NCI-H2227 (cell line): ENCODE measurements at regions not wholly inside any gene's neighbourhood (a gene's known extent, or its start where the extent isn't known, plus 50 kb on each side); places are given as distances from the start of the nearest gene placed in this dataset.
A peak's percentile ranks its signal among the peaks of the same experiment; 100 is the strongest.

ENCODE experiments used
- DNase-seq: peaks from one replicate; lab custom pipeline; 2025; ENCODE audit not compliant: unreplicated experiment; lab: John Stamatoyannopoulos, UW

DNA sequence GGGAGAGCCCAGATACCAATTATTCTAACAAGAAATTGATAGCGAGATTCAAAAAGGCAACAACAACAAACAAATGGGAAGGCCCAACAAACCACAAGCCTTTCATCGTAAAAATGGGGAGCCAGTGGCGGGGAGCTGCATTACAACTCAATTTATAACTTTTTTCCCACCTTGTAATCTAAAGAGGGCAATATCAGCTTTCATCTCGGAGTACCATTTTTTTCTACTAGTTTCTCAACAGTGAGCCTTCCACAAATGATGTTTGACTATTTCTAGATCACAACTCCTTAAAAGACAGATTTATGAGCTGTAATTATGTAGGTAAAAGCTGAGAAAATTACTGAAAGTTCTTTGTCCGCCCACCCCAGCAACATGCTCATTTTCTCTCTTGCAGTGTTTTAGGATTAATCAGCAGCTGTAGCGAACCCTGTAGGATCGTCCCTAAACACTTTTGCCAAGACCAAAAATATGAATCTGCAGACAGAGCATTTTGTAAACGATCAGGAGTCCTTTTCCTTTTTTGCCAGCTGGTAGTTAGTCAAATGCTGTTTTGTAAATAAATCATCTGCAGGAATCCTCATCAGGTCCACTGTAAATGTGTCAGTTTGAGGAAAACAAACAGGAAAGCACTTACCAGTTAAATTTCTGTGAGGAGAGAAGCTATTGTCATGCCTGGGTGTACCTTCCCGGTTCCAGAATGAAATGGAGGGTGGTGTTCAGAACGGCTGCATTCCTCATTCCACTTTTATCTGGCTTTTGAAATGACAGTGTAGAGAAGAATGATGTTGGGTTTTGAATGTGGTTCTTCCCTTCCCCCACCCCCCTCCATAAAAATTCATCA lies 53.2 kb downstream of the EEF1B2 start:
- peak; percentile 77 for DNase-seq

DNA sequence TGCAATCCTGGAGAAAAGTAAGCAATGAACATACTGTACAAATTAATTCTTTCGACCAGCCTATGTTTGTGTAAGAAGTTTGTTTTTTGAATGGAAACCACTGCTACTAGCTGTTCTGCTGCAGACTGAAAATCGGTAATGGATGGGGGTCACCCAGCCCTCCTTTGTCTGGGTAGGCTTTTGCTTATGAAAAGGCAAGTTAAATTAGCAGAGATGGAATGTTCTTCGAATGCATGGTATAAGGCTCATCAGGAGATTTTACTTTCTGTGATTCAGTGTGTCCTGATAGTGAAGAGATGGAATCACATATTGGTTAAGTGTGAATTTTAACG lies 53.8 kb downstream of the EEF1B2 start:
- DNase-seq: peak; percentile 69

DNA sequence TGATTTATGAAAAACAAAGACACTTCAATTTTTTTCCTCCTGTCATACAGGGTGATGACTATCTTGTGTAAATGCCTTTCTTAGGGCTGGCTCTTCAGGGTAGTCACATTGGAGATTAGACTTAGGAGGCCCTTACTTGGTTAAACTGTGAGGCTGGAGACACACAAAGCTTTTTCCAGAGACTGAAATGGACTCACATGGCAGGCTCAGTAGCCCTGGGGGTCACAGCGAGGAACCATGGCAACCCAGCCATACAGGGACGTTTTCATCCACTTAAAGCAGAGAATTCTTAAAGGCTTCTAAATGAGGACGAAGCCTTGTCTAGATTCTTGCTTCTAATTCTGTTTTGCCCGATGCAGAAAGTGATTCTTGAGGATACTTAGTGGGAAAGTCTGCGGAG lies 57.3 kb upstream of the ZDBF2 start:
- peak; percentile 71 for DNase-seq

DNA sequence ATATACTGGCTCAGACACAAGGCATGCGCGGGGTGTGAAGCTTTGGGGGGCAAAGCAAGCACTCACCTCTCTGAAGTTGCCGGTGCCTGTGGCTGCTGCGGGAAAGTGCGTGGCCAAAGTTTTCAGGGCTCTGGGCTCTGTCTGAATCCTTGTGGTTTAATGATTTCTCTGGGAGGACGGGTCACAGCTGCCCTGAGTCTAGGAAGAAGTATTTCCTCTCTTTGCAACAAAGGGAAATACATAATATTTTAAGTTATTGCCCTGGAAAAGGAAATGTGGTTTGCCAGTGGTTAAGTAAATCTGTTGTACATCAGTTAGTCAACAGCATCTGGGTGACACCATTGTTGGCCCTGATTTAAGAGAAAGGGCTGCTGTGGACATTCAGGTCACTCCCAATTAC lies 56.7 kb upstream of the ZDBF2 start:
- DNase-seq: no peak

DNA sequence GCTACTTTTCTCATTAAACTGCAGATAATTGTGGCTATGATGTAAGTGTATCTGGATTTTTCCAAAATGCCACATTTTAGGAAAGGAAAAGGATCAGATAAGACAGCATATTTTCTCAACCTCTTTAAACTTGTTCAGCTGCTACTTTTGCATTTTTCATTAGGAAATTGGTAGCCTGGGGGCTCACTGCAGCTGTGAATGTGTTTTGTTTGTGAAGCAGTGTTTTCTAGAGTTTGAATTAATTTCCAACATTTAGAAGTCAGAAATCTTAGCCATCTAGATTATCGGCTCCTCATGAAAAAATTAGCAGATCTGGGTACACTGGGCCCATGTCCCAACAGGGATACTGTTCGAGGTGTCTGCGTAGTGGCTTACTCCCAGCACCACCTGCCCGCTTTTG lies 56.3 kb upstream of the ZDBF2 start:
- no peak for DNase-seq

DNA sequence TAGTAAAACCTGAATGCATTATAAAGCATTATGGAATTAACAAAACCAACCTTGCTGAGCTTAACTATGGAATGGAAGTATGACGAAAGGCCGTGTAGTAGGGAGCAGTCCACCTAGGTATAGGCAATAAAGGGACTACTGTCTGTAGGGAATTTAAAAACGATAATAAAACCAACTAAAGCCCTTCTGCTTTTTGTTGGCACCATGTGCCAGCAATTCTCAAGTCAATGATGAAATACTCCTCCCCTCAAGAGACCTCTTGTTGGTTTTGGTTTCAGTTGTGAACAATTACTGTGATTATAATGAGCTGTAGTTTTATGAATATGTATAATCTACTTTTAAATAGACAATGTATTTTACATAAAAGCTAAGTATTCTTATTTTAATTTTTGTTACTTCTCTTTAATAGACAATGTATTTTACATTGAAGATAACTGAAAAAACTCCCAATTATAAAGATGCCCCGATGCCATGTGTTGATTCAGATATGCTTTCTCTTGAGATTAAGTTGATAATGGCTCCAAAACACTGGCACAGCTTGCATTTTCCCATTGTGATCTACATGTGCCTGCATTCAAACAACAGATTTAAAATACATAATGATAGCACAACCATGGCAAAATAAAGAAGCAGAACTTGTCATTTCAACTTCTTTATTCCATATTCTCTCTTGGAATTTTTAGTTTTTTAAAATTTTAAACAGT lies 55.5 kb upstream of the ZDBF2 start:
- DNase-seq: no peak

DNA sequence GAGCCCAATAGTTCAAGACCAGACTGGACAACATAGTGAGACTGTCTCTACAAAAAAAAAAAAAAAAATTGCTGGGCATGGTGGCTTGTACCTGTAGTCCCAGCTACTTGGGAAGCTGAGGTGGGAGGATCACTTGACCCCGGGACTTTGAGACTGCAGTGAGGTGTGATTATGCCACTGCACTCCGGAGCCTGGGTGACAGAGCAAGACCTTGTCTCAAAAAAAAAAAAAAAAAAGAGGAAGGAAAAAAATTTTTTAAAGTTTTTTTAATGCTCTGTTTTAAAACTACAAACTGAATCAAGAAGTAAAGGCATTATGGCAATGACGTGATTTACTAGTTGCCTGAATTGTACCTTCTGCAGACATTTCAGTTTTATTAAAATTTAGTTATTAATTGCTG lies 54.5 kb upstream of the ZDBF2 start:
- no peak for DNase-seq

DNA sequence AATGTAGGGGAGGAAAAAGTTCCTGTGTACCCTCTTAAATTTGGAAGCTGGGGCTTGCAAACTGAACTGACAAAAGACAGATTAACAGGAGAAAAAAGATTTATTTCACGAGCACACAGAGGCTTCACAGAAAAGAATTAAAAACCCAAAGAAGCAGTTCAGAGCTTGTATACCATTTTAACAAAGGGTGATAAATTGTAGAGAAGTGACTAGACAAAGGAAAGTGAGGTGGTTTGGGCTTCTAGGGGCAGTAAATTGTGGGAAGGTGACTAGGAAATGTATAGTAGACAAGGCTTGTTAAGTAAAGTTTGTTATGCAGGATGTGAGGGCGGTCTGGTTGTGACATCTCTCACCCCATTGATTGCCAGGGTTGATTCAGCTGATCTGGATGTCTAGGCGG lies 53.5 kb upstream of the ZDBF2 start:
- DNase-seq: no peak
